NOMO-1 treated with DMSO at 0.1 percent for 48 hours (cell line): ENCODE measurements at regions not wholly inside any gene's neighbourhood (a gene's known extent, or its start where the extent isn't known, plus 50 kb on each side); places are given as distances from the start of the nearest gene placed in this dataset.
A peak's percentile ranks its signal among the peaks of the same experiment; 100 is the strongest.
"Not testable (repeated sequence)": the region's sequence is repeated elsewhere in the genome, so short reads cannot be mapped to it uniquely, and the experiment has no call there.

Source experiments
- DNase-seq: peaks from one replicate; lab custom pipeline; 2025; ENCODE audit not compliant: unreplicated experiment; lab: John Stamatoyannopoulos, UW

DNA sequence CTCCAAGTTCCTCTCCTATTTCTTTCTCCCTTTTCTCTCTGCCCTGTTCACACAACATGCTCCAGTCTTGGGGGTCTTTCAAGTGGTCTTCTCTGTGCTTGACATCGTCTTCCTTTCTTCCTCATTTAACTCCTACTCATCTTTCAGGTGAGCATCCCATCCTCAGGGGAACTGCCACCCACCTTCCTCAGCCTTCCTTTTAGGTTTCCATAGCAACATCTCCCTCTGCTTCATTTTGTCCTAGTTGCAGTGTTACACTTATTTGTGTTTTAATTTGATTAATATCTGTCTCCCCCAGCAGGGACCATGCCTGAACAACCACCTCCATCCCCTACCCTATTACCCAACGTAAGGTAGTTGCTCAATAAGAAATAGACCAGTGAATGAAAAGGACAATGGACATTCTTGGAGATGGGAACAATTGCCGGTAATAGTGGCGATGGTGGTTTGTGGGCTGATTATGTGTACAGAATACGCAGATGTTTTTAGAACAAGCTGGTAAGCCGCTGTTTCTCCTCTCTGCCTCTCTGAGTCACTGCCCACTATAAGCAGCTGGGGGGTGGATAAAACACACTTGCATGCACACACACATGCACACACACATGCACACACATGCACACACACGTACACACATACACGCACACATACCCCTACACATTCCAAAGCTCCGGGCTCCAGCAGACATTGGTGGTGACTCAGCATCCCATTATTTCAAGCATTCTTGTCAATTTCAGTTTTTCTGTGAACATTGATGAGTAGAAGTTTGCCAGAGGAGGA is 251.6 kb downstream of the GATA3 start:
- DNase-seq: no peak

GRCh38 chr10:8306685-8307364 is 252.3 kb downstream of the GATA3 start:
- no peak for DNase-seq

GRCh38 chr10:8310930-8311329 is 256.4 kb downstream of the GATA3 start:
- no peak for DNase-seq

GRCh38 chr10:8311526-8312070 is 257.1 kb downstream of the GATA3 start:
- no peak for DNase-seq

- no peak for DNase-seq
Measured at GRCh38 chr10:8312079-8312478, 257.6 kb downstream of the GATA3 start.

DNA sequence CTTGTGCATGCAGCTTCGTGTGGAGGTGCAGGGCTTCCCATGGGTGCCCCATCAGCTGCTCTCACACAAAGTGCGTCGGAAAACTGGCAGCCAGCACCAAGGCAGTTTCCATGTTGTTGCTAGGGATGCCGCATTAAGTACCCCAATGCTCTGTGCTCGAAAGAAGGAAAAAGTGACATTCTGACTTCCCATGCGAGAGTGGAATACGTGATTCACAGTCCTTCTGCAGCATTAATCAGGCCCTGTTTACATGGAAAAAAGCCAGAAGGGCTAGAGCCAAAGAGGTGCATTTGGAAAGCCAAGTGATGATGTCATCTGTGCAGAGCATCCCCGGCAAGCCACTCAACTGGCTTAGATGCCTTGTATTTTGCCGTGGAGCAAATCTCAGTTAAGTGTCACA is 258.3 kb downstream of the GATA3 start:
- no peak for DNase-seq

- no peak for DNase-seq
Measured at GRCh38 chr10:8314486-8314885, 260.0 kb downstream of the GATA3 start.

DNA sequence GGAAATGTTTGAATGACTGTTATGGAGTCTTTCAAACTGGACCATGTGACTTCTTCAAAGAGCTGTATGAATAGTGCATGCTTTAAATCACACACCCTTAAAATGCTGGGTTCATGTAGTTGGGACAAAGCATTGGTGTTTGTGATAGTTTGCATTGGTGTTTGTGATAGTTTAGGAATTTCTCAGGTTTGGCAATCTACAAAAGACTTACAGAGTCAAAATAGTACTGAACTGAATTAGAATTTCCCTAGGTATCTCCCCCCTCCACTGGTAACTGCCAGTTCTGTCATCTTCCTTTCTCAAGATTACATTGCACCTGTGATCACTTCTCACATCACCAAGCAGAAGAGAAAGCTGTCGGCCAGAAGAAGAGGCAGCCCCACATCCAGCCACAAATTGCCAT is 261.1 kb downstream of the GATA3 start:
- DNase-seq: no peak

GRCh38 chr10:8316284-8316683 is 261.8 kb downstream of the GATA3 start:
- no peak for DNase-seq

DNA sequence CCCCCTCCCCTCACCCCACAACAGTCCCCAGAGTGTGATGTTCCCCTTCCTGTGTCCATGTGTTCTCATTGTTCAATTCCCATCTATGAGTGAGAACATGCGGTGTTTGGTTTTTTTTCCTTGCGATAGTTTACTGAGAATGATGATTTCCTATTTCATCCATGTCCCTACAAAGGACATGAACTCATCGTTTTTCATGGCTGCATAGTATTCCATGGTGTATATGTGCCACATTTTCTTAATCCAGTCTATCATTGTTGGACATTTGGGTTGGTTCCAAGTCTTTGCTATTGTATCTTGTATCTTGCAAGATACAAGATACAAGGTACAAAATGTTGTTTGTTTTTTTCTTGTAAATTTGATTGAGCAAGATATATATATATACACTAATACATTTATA is 263.9 kb downstream of the GATA3 start:
- not testable (repeated sequence) for DNase-seq

DNA sequence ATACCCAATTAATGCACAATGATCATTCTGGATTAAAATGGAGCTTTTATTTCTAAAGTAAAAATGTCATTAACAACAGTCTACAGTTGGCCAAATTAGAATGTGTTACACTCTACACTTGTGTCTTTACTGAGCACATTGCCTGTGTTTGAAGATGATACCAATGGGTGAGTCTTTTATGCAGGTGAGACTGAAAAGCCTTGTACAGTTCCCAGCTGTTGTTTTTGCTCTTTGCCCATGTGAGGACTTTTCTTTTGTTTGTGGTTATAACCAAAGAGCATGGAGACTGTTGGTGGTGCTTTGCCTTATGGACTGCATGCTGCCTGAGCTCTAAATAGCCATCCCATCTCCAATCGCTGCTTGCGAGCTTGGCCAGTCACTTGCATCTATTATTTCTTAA is 264.5 kb downstream of the GATA3 start:
- DNase-seq: no peak

DNA sequence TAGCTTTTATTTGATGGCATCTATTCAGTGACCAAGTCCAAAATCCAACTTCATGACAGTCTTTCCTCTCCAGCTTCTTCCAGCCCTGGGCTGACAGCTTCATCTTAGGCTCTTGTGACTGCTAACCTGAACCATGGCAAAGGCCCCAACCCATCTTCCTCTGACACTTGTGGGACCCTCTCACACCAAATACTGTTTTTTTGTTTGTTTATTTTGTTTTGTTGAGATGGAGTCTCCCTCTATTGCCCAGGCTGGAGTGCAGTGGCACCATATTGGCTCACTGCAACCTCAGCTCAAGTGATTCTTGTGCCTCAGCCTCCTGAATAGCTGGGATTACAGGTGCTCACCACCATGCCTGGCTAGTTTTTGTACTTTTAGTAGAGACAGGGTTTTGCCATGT is 265.2 kb downstream of the GATA3 start:
- DNase-seq: no peak

- DNase-seq: no peak
Measured at GRCh38 chr10:8321990-8322389, 267.5 kb downstream of the GATA3 start.

DNA sequence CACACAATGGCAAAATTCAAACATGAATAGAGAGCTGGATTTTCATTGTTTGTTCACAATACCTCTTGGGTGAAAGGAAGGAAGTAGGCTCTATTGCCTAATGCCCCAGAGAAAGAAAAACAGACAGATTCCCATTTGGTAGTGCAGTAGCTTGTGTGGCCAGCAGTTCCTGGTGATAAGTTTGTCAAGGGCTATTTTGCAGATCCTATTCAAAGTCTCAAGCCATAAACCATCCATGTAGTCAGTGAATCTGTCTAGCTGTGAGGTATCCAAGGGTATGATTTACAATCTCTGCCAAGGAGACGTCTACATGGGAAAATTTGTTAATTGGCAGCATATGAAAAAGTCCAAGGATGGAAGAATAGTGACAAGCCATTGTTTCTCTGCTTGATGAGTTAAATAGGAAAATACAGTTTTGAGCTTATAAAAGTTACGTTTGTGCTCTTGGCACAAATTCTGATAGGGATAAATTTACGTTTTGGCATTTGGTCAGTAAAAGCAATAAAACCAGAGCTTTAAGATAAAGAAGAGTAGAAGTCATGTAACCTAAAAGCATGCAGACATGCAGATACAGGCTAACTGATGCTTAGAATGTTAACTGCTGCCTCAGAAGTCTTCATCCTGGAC is 269.1 kb downstream of the GATA3 start:
- no peak for DNase-seq

- DNase-seq: no peak
Measured at GRCh38 chr10:8325024-8325980, 270.8 kb downstream of the GATA3 start.

DNA sequence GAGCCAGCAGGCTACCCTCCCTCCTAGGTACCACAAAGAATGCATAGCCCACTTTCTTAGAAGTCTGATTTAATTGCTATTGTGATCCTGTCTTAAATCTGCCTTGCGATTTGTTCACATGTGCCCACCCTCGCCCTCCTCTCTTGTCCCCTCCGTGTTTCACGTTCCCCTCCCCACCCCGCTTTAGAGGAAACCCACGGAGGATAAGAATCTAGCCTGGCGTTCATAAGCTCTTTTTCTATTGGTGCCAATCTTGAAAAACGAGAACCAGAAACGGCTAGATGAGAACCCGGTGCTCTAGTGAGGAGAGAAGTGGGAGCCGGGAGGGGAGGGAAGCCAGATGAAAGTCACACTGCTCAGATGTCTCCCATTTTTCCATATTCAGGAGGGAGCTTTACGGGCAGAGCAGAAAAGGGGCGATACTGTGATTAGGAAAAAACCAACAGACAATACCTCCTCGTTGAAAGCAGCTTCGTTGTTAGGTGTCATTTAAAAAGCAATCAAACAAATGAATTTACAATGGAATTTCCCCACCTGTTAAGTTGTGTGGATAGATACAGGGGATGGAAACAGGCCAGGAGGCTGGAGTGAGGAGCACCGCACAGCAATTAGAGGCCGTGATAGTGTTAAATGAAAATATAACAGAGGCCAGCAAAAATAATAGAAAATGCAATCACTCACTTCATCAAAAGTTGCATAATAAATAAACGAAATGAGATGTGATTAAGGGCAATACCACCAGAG is 272.1 kb downstream of the GATA3 start:
- no peak for DNase-seq

DNA sequence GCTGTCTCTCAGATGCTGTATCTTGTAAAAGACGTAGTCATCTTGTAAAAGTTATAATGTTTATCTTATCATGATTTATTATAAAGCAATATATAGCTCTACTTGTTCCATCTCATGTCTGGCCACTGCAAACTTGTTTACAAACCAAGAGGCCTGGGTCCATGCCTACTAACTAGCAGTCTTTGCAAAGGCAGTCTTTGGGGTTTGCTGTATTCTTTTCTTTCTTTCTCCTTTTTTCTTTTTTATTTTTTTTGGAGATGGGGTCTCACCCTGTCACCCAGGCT is 272.6 kb downstream of the GATA3 start:
- no peak for DNase-seq

DNA sequence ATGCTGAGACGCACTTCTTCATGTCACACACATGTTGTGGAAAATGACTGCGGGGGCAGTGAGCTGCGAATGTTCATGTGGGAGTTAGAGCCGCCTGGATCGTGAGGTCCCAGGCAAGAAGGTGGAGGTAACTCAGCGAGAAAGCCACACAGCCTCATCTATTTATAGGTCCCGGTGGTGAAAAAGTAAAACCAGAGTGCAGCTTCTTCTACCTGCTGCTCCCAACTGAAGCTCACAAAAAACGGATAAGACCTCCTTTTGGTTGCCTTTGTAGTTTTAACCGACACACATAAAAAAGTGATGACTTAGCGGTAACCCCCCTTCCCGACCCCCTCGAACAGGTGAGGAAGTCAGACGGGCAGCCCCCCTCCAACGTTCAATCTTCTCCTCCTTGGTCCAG is 276.9 kb downstream of the GATA3 start:
- no peak for DNase-seq

GRCh38 chr10:8331896-8332729 is 277.6 kb downstream of the GATA3 start:
- DNase-seq: peak; percentile 35

DNA sequence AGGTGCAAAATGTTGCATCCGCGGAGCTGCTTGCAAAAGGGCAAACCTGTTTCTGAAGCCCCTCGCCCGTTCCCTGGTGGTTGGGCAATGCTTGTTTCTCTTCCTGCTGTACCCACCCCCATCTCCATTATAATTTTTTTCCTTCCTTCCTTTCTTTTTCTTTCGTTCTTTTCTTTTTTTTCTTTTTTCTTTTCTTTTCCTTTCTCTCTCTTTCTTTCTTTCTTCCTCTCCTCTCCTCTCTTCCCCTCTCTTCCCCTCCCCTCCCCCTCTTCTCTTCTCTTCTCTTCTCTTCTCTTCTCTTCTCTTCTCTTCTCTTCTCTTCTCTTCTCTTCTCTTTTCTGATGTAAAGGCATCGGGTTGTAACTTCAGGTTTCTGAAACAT is 278.2 kb downstream of the GATA3 start:
- no peak for DNase-seq
